ENCODE measurements at regions not wholly inside any gene's neighbourhood (a gene's known extent, or its start where the extent isn't known, plus 50 kb on each side); places are given as distances from the start of the nearest gene placed in this dataset.
A peak's percentile ranks its signal among the peaks of the same experiment; 100 is the strongest.

DNA sequence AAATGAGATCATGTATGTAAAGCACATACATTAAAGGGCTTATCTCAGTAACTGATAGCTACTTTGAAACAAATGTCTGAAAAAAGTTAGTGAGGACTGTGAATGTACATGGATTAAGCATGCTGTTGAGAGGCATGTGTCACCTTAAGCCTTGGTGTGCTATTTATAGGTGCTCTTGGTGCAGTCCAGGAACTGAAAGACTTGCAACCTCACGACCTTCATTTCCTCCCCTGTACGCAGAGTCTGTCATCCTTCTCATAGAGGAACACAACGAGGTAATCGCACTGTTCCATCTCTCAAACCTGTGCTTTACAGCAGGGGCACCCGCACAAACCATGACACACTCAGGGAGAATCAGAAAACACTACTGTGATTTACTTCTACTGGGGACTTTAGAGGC is 65.6 kb downstream of the UFM1 start:
- H3K4me3 ChIP-seq (replicated peaks in 1 of 2; ENCODE audit: low read depth in 2 of 2, low read length in 2 of 2): no peak overlapping the region
- peak in 1 of 2 donors; percentile 8 for DNase-seq (ENCODE audit: low read depth in 2 of 2)
- TF ChIP-seq, protein P1, sequence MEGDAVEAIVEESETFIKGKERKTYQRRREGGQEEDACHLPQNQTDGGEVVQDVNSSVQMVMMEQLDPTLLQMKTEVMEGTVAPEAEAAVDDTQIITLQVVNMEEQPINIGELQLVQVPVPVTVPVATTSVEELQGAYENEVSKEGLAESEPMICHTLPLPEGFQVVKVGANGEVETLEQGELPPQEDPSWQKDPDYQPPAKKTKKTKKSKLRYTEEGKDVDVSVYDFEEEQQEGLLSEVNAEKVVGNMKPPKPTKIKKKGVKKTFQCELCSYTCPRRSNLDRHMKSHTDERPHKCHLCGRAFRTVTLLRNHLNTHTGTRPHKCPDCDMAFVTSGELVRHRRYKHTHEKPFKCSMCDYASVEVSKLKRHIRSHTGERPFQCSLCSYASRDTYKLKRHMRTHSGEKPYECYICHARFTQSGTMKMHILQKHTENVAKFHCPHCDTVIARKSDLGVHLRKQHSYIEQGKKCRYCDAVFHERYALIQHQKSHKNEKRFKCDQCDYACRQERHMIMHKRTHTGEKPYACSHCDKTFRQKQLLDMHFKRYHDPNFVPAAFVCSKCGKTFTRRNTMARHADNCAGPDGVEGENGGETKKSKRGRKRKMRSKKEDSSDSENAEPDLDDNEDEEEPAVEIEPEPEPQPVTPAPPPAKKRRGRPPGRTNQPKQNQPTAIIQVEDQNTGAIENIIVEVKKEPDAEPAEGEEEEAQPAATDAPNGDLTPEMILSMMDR (IDR thresholded peaks at IDR 0.05; ENCODE audit: low read depth, low read length): no peak

DNA sequence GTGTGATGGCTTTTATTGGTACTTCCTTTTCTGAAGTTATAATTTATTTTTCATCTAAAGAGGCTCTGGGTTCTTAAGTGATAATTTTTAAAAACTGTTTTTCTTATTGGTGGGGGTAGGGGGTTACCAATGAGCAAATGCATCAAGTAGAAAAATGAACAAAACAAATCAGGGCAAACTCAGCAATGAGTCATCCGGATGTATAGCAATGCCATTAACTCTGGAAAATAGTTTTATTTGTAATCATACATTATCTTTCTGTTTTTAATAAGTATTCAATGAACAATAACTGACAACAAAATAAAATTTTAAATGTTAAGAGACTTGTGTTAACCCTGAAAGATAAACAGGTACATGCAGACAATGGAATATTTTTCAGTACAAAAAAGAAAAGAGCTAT is 67.6 kb downstream of the UFM1 start:
- H3K4me3 ChIP-seq (replicated peaks in 1 of 2; ENCODE audit: low read depth in 2 of 2, low read length in 2 of 2): no peak overlapping the region
- TF ChIP-seq, protein P1 (IDR thresholded peaks at IDR 0.05; ENCODE audit: low read depth, low read length): no peak
- DNase-seq (ENCODE audit: low read depth in 2 of 2): peak in 1 of 2 donors; percentile 11

DNA sequence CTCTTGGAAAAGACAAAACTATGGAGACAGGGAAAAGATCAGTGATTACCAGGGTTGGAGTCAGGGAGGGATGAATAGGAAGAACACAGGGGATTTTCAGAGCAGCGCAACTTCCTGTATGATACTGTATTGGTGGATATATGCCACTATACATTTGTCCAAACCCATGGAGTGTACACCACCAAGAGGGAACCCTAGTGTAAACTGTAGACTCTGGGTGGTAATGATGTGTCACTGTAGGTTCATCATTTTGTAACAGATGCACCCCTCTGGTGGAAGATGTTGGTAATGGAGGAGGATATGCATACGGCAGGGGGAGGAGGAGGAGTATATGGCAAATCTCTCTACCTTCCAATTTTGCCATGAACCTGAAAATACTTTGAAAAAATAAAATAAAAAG is 68.1 kb downstream of the UFM1 start:
- DNase-seq (ENCODE audit: low read depth in 2 of 2): peak in 1 of 2 donors; percentile 37
- TF ChIP-seq, protein P1 (IDR thresholded peaks at IDR 0.05; ENCODE audit: low read depth, low read length): peak; percentile 38
- no peak overlapping the region for H3K4me3 ChIP-seq (replicated peaks in 1 of 2; ENCODE audit: low read depth in 2 of 2, low read length in 2 of 2)

DNA sequence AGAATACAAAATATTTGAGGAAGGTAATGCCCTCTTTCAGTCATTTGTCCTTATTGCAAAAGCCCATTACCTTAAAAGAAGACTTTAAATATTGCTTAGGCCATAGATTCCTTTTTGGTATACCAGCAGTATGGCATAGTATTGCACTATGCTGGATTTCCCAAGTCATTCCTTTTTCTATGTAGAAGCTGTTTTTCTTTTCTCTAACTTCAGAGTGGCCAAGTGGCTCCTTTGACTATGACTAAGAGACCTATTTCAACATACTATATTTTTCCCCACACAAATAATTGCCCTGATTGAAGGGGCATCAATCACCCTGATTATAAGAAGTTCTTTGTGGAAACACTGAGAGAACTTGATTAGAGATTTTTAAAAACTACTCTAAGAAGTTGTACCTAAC is 68.6 kb downstream of the UFM1 start:
- H3K4me3 ChIP-seq (replicated peaks in 1 of 2; ENCODE audit: low read depth in 2 of 2, low read length in 2 of 2): no peak overlapping the region
- peak in 1 of 2 donors; percentile 34 for DNase-seq (ENCODE audit: low read depth in 2 of 2)
- TF ChIP-seq, protein P1 (IDR thresholded peaks at IDR 0.05; ENCODE audit: low read depth, low read length): no peak

DNA sequence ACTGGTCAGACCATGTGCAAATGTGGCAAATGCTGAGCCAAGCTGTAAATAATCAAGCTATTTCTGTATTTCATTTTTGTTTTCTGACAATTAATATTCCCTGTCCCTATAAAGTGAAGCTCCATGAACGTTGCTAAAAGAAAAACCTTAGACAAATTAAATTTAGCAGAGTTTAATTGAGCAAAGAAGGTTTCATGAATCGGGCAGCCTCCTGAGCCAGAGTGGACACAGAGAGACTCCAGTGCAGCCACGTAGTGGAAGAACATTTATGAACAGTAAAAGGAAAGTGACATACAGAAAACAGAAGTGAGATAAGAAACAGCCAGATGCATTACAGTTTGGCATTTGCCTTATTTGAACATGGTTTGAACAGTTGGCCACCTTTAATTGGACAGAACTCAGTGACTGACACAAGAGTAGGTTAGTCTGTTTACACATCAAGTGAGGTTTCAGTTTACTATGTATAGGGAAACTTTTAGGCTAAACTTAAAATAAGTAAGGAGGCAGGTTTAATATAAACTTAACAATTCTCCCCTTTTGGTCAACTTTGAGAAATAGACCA is 69.7 kb downstream of the UFM1 start:
- no peak overlapping the region for H3K4me3 ChIP-seq (replicated peaks in 1 of 2; ENCODE audit: low read depth in 2 of 2, low read length in 2 of 2)
- TF ChIP-seq, protein P1 (IDR thresholded peaks at IDR 0.05; ENCODE audit: low read depth, low read length): no peak
- DNase-seq (ENCODE audit: low read depth in 2 of 2): no peak

DNA sequence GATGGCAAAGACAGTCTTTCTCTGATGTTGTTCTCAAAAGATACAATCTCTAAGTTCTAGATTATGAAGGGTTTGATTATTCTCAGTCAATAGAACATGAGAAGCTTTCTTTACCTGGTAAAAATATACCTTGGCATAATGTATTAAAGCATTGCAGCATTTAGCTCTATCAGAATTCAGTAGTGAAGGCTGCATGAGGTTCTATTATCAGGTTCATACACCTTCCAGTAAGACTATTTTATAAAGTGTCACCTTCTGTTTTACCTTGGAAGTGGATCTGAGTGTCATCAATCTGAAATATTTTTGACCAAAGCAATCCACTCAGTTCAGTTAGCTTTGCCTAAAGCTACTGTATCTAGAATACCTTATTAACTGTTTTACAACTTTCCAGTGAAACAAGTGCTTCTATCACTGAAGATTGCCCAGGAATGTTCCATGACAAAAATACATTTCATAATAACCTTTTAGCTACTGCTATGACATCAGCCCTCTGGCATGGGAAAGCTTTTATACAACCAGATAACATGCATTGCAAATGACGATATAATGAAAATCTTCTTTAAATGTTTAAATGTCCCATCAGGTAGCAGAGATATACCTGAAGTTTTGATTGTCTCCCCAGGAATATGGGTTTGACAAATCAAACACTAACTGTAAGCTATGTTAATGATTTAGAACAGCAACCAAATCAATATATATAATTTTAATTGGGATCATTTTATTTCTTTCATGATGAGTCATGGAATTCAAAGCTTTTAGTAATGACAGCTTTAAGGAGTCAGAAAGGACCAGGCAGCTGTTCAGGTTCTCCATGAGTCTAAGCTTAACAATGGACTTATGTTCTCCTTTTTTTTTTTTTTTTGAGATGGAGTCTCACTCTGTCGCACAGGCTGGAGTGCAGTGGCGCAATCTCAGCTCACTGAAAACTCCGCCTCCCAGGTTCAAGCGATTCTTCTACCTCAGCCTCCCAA is 72.2 kb downstream of the UFM1 start:
- no peak overlapping the region for H3K4me3 ChIP-seq (replicated peaks in 1 of 2; ENCODE audit: low read depth in 2 of 2, low read length in 2 of 2)
- peak; percentile 53 to 62 for DNase-seq (ENCODE audit: low read depth in 2 of 2)
- TF ChIP-seq, protein P1 (IDR thresholded peaks at IDR 0.05; ENCODE audit: low read depth, low read length): no peak
